ENCODE measurements at regions not wholly inside any gene's neighbourhood (a gene's known extent, or its start where the extent isn't known, plus 50 kb on each side); places are given as distances from the start of the nearest gene placed in this dataset.

DNA sequence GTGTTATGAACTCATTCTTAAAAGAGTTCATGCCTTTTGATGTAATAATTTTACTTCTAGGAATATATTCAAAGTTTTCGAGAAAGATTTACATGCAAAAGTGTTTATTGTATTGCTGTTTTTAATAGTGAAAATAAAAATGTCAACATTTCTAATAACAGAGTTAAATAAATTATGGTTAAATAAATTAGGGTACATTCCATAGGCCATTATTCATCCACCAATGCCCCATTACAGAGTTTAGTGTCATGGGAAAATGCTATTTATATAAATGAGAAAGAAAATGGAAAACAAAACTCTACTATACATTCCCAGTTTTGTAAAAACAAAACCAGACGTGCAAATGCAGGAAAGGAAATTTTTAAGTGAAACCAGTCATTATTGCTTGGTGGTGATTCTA, 538.1 kb upstream of the TBL1XR1 start:
- no peak overlapping the region for H3K4ac ChIP-seq (replicated peaks; ENCODE audit: insufficient read length, low read depth, low read length)
- H3K14ac ChIP-seq (ENCODE audit: insufficient read length) = no peak overlapping the region
- no peaks in the 10 kb centered on the region for H3K23me2 ChIP-seq (ENCODE audit: low read depth, low read length)
- H2BK15ac ChIP-seq (ENCODE audit: low read length) = no peak overlapping the region
- CTCF ChIA-PET (ENCODE audit: partially characterized antibody) = no interaction called here
- no peaks in the 10 kb centered on the region for H3K79me1 ChIP-seq (ENCODE audit: low read depth, low read length)
- H4K5ac ChIP-seq (ENCODE audit: insufficient read length, low read depth, low read length) = no peak overlapping the region
- H3K4me1 ChIP-seq (replicated peaks in 1 of 4; ENCODE audit: control insufficient read depth in 3 of 4, insufficient read depth in 4 of 4, low read length in 3 of 4) = peaks cover 0 to 6% (median 4%) of the 10 kb centered on the region in 4 experiments; a peak in 3 of 7 replicates
- H3K27ac ChIP-seq (ENCODE audit: low read depth, low read length) = no peak overlapping the region
- H3K9me3 ChIP-seq (ENCODE audit: insufficient read depth in 2 of 2, low read depth in 1 of 2, low read length in 1 of 2) = no peaks in the 10 kb centered on the region
- H3K36me3 ChIP-seq (ENCODE audit: control insufficient read depth in 2 of 4, insufficient read depth in 4 of 4, low read length in 3 of 4) = no peaks in the 10 kb centered on the region
- 95% methylated on average over 2 of the region's 2 CpGs; no CpG with 5 or more reads in 1 of the 2 experiments for WGBS, 2 experiments (ENCODE audit: extremely low coverage in 1 of 2, insufficient coverage in 1 of 2, insufficient read length in 1 of 2, insufficient replicate concordance in 2 of 2, low coverage in 1 of 2, low lambda C conversion rate in 2 of 2, missing lambda C conversion rate in 1 of 2)
- H4K20me1 ChIP-seq (replicated peaks in 1 of 2; ENCODE audit: control insufficient read depth in 1 of 2, insufficient read depth in 2 of 2, low read length in 2 of 2) = no peaks in the 10 kb centered on the region
- no peak overlapping the region for H3K56ac ChIP-seq (replicated peaks; ENCODE audit: insufficient read length, low read depth, low read length)
- no peak overlapping the region for H3K9ac ChIP-seq (replicated peaks in 1 of 4; ENCODE audit: extremely low read depth in 1 of 4, low read depth in 3 of 4, low read length in 3 of 4)
- DNase-seq (ENCODE audit: low read depth in 1 of 2, low spot score in 2 of 2) (no peak), FAIRE-seq (no peak)
- POLR2A ChIA-PET (ENCODE audit: partially characterized antibody) = no interaction called here
- H2BK12ac ChIP-seq (ENCODE audit: low read depth, low read length) = no peak overlapping the region
- no peak overlapping the region for H2AK5ac ChIP-seq (ENCODE audit: low read depth, low read length)
- TF ChIP-seq HDAC2 (IDR thresholded peaks at IDR 0.05; ENCODE audit: borderline replicate concordance in 1 of 2, low read depth in 2 of 2, low read length in 2 of 2) (no peak), YY1 (IDR thresholded peaks at IDR 0.05; ENCODE audit: low read depth, low read length) (no peak), SAP30 (IDR thresholded peaks at IDR 0.05; ENCODE audit: insufficient read depth, insufficient replicate concordance, low read length) (no peak), NANOG (IDR thresholded peaks at IDR 0.05; ENCODE audit: insufficient read depth, low read depth, low read length, poor library complexity, severe bottlenecking) (no peak), CBX5 (IDR thresholded peaks at IDR 0.05; ENCODE audit: low read depth, low read length) (no peak), RXRA (IDR thresholded peaks at IDR 0.05; ENCODE audit: insufficient read depth, low read depth, low read length) (no peak), GTF2F1 (IDR thresholded peaks at IDR 0.05; ENCODE audit: borderline replicate concordance, low read depth, low read length) (no peak), FOSL1 (IDR thresholded peaks at IDR 0.05; ENCODE audit: insufficient read depth, low read depth, low read length) (no peak), NRF1 (IDR thresholded peaks at IDR 0.05; ENCODE audit: low read depth, low read length) (no peak), SP4 (IDR thresholded peaks at IDR 0.05; ENCODE audit: low read length) (no peak)
- H3K23ac ChIP-seq (ENCODE audit: insufficient read length) = no peak overlapping the region
- H2AFZ ChIP-seq (ENCODE audit: low read length) = no peak overlapping the region
- no peak overlapping the region for H2BK20ac ChIP-seq (ENCODE audit: low read length)
- H4K8ac ChIP-seq (ENCODE audit: extremely low read depth, insufficient read depth, low read length) = no peak overlapping the region
- H4K91ac ChIP-seq (replicated peaks; ENCODE audit: insufficient read length, low read length) = no peak overlapping the region
- H2BK120ac ChIP-seq (replicated peaks; ENCODE audit: low read depth, low read length) = no peak overlapping the region
- H2BK5ac ChIP-seq (ENCODE audit: low read depth, low read length) = no peak overlapping the region
- no peak overlapping the region for H3K18ac ChIP-seq (ENCODE audit: extremely low read depth, low read length)
- H3K27me3 ChIP-seq (replicated peaks in 1 of 4; ENCODE audit: control insufficient read depth in 3 of 4, extremely low read depth in 1 of 4, insufficient read depth in 3 of 4, low read length in 3 of 4) = no peaks in the 10 kb centered on the region
- no peaks in the 10 kb centered on the region for H3K79me2 ChIP-seq (ENCODE audit: control insufficient read depth in 1 of 2, insufficient read depth in 2 of 2, low read length in 2 of 2)
- H3K4me3 ChIP-seq (ENCODE audit: extremely low read depth in 1 of 4, insufficient read depth in 2 of 4, low read depth in 3 of 4, low read length in 4 of 4) = no peak overlapping the region
- no peak overlapping the region for H3K4me2 ChIP-seq (ENCODE audit: insufficient read depth in 1 of 2, low read depth in 2 of 2, low read length in 2 of 2)
